GOT3 (cell line): ENCODE measurements at regions not wholly inside any gene's neighbourhood (a gene's known extent, or its start where the extent isn't known, plus 50 kb on each side); places are given as distances from the start of the nearest gene placed in this dataset.

Experiments
- DNase-seq: peaks from one replicate; lab custom pipeline; 2025; ENCODE audit warnings: mixed read lengths; lab: John Stamatoyannopoulos, UW

DNA sequence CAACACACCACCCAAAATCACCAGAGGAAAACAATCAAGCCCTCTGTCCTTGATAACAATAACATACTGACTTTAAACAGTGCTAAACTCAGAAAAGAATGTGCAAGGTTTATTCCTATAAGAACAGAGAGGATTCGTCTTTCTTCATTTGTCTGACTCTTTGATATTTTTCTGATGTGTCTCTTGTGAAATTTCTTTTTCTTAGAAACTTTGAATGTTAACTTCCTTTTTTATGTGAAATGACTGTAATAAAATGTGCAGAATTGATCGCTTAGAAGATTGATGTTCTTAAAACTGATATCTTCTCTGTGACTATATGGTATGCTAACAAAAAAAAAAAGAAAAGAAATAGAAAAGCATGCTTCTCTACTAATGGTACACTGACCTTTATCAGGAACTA, 947.4 kb upstream of the CITED2 start:
- no peak for DNase-seq

DNA sequence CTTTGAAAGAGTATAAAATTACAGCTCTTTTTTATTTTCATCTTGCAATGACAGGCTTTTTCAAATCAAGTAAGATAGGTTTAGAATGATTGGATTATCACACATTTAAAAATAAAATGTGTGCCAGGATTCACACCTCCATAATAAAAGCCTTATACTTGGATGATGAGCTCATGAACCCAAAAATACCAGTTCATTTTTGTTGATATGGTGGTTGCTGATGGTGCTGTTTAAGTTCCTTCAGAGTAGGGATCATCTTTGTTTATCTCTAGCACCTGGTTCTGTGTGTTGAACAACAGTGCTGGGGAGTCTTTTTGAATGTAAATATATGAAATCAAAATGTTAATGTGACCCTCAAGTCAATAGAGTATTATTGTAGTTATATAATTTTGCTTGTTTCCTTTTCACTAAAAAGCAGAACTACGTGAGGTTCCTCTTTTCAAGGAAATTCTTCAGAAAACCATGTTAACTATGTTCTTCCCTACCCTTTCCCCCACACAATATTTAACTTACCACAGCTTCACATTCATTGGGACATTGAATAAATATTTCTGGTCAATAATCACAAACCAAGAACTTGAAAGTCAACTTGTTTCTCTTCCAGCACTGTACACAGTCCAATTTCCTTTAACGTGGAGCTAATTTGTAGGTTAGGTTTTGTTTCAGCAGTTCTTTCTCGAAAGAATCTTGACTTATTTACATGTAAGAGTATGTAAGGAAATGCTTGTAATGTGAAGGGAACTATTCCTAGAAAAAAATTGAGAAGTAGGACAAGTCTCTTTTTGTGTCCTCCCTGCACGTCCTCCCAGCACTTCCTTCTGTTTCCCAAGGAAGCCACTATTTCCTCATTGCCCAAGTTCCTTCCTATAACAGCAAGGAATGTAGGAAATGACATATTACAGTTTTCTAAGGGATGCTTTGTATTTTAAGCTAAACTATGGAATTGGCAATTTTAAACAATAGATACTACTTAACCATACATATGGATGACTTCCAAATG, 945.9 kb upstream of the CITED2 start:
- DNase-seq: no peak

DNA sequence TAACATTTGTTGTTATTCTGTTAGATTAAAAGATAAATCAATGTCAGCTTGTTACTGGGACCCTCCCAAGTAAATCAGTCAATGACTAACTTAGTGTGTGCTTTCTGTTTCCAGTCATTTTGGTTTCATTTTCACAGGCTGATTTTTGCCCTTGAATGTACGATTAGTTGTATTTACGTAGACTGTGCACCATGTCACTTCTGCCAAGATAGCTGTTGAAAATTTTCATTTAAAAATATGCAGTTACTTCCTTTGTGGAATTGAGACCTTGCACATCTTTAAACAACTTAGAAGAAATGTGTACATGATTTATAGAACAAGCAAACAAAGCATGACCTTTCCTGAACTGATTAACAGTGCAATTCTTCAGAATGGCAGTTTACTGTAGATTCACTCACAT, 944.8 kb upstream of the CITED2 start:
- DNase-seq: no peak

DNA sequence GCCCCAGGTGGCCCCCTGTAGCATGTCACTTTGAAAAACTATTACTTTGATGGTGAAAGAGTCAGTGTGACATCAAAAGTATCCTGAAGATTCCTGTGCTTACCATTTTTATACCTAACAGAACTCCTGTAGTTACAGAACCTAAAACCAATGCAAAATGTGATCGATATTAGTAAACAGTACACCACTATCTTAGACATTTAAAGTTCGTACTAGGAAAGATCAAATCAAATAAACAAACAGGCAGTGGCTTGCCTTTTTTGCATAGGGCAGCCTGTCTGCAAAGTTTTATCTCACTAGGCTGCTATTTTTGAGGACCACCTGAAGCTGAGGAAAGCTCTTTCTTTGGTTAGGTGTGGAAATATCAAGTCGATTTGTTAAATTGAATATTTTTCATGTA, 944.0 kb upstream of the CITED2 start:
- DNase-seq: no peak

DNA sequence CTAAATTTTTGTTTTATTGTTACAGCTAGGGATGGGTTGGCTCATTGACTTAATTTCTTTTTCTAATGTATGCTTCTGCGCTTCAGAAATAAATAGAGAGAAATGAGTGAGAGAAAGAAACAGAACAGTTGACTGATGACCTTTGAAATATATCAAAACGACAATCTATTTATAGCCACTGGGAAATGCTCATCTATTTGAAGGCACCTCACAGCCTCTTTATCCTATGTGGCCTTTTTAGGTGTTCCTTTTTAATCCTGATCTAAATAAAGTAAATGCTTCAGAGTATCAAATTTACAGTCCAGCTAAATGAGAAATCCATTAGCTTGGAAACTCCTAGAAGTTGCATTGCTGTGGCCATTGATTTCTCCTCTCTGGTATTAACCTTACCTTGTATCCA, 943.5 kb upstream of the CITED2 start:
- no peak for DNase-seq

DNA sequence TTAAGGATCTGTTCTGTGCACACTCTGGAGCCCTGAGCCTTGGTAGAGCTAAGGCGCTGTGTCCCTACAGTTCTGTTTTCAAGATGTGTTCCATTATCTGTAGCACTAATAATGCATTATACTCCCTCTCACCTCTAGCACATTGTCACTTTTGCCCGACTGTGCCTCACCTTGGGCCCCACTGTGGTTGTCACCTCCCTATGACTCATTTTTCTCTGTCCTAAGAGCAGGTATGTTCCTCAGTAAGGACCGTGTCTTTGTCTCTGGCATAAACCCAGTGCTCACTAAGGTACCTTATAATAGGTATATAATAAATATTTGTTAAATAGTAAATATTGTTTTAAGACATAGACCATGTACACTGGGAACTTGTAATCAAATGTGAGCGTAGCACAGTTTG, 942.5 kb upstream of the CITED2 start:
- DNase-seq: no peak

DNA sequence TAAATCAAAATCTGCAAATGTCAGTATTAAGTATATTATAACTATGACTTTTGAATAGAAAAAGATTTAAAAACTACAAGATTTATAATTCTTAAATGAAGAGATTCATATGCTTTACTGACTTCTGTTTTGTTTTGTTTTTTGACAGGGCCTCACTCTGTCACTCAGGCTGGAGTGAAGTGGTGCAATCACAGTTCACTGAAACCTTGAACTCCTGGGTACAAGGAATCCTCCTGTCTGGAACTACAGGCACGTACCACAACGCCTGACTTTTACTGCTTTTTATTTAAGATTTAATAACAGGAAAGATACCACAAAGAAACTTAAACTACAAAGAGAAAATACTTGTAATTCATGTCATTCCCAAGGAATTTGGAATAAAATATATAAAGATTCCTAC, 940.2 kb upstream of the CITED2 start:
- no peak for DNase-seq

DNA sequence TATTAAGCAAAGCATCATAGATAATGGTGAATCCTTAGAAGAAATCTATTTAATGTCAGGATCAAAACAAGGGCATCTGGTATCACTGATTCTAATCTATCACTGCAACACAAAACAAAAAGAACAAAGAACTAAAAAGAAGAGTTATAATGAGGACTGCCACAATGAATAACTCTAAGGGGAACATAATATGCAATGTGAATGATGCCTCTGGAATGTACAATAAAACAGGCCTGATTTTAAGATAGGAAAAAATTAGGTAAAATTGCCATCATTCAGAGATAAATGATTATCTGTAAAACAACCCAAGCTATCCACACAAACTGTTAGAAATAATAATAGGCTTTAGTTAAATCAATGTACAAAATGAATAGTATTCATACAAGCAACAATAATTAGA, 936.7 kb upstream of the CITED2 start:
- no peak for DNase-seq

DNA sequence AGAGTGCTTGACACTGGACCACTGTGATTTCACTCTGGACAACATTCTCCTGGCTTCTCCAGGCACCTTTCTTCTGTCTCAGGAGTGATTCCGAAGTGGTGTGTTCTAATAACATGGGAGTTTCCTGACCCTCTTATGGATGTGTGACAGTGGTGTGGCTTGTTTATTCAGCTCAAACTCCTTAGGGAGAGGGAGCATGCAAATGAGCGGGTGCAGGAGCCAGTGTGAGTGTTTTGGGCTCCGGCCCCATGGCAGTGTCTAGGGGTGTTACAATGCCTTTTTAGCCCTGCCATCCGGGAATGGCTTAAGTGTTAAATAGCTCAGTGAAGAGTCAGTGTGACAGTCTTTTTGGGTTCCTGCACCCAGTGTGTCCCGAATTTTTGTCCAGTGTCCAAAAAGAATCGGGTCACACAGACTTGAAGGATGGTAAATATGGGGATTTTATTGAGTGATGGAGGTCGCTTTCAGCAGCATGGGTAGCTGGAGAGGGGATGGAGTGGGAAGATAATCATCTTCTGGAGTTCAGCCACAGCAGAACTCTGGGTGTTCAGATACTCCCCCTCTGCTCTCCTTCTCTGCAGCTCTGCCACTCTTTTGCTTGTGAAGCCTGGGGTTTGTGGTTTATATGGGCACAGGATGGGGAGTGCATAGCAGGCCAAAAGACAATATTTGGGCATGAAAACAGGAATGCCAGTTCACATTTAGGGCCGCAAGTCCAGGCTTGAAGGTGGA, 928.9 kb upstream of the CITED2 start:
- DNase-seq: no peak

DNA sequence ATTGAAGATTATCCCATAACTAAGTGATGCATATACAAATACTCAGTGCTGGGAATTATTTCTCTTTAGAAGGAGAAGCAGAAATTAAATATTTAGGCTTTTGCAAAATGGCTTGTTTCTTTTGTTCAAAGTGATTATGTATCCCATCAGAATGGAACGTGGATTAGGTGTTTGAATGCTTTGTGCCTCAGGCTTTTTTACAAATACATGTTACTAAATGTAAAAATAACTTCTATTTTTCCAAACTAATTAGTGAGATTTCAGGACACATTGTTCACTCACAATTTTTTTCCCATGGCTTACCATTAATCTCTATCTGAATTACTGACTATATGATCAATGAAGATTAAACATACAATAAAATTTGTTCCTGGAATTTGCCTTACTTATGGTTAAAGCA, 925.9 kb upstream of the CITED2 start:
- DNase-seq: no peak

DNA sequence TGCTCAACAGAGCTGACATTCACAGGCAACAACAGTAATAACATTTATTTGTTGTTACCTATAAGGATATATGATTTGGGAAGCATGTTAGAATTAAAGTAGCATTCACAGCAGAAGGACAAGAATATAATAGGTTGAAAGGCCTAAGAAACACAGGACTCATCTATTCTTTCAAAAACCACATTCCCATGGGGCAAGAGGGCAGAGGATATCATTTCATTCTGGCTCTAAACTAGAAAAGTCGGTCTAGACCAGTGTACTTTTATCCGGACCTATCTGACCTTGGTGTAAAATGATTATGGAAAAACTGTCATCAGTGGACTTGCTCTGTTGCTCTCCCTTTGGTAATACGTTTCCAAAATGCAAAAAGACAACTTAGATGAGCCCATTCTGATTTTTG, 914.7 kb upstream of the CITED2 start:
- DNase-seq: no peak

DNA sequence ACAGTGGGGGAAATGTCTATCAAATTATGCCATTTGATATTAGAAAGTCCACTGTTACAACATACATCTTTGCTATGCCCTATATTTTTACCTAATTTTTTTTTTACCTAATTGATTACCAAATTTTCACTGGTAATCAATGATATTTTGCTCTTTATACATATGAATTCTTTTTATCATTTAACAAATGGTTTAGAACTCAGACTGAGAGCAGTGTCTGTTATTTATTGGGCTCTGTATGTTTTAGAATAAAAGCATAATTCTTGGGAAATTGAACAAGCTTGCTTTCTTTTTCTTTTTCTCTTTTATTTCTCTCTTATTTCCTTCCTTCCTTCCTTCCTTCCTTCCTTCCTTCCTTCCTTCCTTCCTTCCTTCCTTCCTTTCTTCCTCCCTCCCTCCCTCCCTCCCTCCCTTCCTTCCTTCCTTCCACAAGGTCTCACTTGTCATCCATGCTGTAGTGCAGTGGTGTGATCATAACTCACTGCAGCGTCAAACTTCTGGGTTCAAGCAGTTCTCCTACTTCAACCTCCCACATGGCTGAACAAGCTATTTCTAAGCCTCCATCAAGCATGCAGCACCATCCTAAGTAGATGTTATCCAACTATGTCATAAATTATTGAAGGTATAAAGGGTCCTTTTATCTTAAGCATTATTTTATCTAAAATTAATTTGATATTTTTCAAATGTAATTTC, 911.7 kb upstream of the CITED2 start:
- DNase-seq: no peak

DNA sequence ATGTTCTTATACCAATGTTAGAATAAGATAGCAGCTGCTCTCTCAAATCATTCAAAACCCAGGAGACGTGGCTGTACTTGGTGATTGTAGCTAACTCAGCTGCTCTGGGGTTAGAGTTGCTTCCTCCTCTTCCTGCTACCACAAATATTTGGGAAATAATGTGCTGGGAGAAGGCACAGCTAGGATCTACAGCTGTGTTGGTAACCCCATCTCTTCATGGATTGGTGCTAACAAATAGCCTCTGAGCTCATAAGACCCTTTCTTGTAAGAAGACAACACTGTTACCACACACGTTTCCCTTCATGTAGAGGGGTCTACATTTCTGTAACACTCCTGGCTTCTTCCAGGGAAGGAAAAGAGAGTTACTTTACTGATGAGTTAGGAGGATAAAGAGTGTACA, 911.0 kb upstream of the CITED2 start:
- DNase-seq: no peak

DNA sequence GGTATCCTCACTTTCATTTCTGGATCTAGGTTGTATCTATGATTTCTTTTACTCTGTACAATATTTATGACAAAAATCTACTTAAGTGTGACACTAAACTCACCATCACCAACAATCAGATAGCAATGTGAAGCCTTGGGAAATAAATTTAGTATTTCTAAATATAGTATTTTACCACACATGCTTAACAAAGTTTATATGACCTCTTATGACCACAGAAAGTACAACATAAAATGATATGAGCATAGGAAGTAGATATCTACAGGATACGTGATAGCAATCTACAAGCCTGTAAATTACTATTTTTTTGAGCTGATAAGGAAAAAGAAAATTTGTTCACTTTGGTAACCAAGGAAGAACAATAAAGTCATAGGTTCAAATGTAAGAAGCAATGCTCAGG, 910.4 kb upstream of the CITED2 start:
- no peak for DNase-seq

DNA sequence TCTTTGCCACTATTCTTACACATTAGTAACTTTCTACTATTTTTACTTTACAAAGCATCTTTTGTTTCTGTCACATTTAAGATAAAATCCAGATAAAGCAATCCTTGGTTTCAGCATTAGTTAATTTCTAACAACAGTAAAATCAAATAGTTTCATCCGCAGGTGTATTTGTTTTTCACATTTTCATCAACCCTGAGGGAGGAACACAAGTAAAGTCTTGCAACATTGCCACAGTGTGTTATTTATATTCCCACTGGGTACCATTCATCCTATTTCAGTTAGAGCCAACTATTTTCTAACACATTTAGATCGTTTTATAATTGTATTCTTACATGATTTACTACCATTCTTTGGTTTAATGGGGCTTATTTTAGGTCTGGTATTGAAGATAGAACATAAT, 908.7 kb upstream of the CITED2 start:
- DNase-seq: no peak

DNA sequence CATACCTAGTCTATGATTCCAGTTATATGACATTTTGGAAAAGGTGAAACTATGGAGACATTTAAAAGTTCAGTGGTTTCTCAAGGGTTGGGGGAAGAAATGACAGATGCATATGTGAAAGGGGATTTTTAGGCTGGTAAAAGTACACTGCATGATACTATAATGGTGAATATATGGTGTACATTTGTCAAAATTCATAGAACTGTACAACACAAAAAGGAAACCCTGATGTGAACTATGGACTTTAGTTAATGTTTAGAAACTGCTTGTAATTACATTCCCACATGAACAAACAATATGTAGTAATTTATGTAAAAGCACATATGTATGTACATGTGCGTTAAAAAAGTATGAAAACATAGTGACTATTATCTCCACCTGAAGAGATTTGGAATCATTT, 907.3 kb upstream of the CITED2 start:
- DNase-seq: no peak

DNA sequence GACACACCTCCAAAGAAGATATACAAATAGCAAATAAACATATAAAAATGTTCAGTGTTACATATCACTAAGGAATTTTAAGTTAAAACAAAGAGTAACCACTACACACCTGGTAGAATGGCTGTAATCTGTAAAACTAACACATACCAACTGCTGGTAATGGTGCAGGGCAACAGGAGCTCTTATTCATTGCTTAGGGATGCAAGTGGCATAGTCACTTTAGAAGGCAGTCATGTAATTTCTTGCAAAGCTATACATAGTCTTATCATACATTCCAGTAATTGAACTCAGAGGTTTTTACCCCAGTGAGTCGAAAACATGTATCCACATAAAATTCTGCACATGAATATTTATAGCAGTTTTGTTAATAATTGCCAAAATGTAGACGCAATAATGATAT, 906.8 kb upstream of the CITED2 start:
- DNase-seq: no peak

DNA sequence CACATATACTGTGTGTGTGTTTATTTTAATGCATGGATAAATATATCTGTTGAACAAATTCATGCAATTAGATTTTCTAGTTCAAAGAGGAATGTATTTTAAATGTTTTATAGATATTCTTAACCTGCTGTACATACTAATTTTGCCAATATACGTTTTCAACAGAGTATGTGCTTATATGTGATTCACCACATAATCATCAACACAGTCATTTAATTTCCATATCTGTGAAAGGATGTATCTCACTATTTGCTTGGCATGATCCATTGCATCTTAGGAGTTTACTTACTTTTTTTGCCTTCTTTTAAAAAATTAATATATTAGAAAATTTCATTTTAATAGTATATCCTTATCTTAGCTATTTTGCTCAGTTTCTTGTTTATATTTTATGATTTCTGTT, 902.3 kb upstream of the CITED2 start:
- DNase-seq: no peak

DNA sequence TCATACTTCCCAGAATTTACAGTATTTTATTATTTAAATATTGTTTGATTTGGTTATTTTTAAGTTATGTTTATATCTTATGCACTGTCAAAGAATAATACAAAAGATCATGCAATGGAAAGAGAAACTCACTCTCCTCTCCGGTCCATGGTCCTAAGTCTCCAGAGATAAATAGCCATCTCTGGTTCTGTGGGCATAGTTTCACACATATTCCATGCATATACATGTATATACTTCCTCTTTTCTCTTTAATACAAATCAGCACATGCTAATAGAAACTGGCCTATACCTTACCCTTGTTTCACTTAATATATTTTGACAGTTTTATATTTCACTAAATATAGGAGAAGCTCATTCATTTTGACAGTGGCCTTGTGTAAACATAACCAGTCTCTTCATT, 901.7 kb upstream of the CITED2 start:
- DNase-seq: no peak

DNA sequence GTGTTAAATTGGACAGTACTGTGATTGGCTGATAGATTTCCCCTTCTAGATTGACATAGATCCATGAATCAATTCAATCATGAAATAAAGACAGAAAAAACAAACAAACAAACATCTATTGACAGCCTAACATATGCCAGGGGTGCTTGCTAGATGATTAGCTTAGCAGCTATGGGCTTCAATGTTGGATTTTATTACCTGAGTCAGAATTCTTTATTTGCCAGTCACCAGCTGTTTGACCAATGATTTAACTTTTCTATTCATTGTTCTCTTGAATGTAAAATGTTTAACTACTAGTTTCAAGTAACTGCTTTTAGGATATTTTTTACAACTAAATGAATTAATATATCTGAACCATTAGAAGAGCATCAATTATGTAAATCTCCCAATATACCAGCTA, 901.3 kb upstream of the CITED2 start:
- no peak for DNase-seq

DNA sequence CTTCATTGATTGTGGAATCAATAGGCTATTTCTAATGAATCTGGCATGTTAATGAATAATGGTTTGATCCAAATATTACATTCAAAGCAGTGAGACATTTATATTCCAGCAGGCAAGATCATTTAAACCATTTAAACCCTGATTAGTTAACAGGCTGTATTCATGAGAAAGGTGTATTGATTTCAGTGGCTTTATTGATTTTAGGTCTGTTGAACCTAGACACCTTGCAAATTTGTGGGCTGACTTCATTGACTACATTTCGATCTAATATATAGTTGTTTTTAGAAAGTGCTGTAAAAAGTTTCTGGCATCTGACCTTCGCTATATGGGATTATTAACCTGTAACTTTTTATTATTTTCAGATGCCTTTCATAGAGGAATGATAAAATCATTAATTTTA, 900.1 kb upstream of the CITED2 start:
- no peak for DNase-seq

DNA sequence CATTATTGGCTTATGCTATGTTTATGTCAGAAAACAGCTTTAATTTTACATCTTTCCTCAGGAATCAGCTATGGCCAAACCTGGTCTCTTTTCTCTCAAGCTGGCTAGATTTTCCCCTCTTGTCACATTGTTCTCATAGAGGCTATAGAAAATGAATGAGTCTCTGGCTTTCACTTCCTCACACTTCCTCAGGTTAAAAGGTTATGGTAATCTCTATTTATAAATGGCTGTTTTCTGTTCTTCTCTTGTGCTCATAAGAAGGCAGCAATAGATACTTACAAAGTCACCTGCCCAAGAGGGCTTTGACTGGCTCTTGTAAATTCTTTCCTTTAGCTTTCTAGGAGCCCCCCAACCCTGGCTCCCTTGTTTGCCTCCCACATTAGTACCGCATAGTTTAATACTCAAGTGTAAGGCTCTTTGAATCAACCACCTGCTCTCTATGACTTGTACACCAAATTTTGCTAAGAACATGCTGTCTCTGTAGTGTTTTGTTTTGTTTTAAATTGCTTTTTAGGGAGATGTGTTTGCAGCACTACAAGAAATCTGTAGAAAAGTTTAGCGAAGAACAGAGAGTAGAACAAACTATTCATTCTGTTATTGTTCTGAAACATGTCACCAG, 897.4 kb upstream of the CITED2 start:
- DNase-seq: no peak
